Sigmoid colon (tissue), 4 donors: ENCODE measurements at regions not wholly inside any gene's neighbourhood (a gene's known extent, or its start where the extent isn't known, plus 50 kb on each side); places are given as distances from the start of the nearest gene placed in this dataset.

ENCODE experiments used
- CTCF ChIP-seq, 4 experiments: fragments of 450-650 bp in 3 of 4; fragments of 200-600 bp in 1 of 4; IDR thresholded peaks; one replicate each; pipeline ENCODE4 v1.5.1; 2016 to 2019; ENCODE audit warnings: antibody characterized with exemption in 4 of 4, mild to moderate bottlenecking in 3 of 4, moderate library complexity in 2 of 4
- POLR2AphosphoS5 ChIP-seq, 4 donors: sonication (generic); formaldehyde crosslinking; IDR thresholded peaks; one replicate each; pipeline ENCODE4 v1.6.1; 2017; ENCODE audit warnings: antibody characterized with exemption in 4 of 4

- no peak for TF ChIP-seq POLR2AphosphoS5 (IDR thresholded peaks at IDR 0.05)
- no peak for TF ChIP-seq CTCF (IDR thresholded peaks at IDR 0.05)
Observed at GRCh38 chr3:148460686-148461085, 237.0 kb upstream of the AGTR1 start.
